ENCODE measurements at regions not wholly inside any gene's neighbourhood (a gene's known extent, or its start where the extent isn't known, plus 50 kb on each side); places are given as distances from the start of the nearest gene placed in this dataset.
"Not testable (repeated sequence)": the region's sequence is repeated elsewhere in the genome, so short reads cannot be mapped to it uniquely, and the experiment has no call there.

- TF ChIP-seq POLR2A, CTCF (IDR thresholded peaks at IDR 0.05): not testable (repeated sequence)
These were observed 454.2 kb upstream of the CCDC196 start for GRCh38 chr14:66031981-66032380.
